GM21529 (cell line): ENCODE measurements at regions not wholly inside any gene's neighbourhood (a gene's known extent, or its start where the extent isn't known, plus 50 kb on each side); places are given as distances from the start of the nearest gene placed in this dataset.

ENCODE experiments used
- ATAC-seq: cut with Tn5 transposase; IDR thresholded peaks from one replicate; pipeline ENCODE4 v1.9.1; 2021; ENCODE audit not compliant: unreplicated experiment

DNA sequence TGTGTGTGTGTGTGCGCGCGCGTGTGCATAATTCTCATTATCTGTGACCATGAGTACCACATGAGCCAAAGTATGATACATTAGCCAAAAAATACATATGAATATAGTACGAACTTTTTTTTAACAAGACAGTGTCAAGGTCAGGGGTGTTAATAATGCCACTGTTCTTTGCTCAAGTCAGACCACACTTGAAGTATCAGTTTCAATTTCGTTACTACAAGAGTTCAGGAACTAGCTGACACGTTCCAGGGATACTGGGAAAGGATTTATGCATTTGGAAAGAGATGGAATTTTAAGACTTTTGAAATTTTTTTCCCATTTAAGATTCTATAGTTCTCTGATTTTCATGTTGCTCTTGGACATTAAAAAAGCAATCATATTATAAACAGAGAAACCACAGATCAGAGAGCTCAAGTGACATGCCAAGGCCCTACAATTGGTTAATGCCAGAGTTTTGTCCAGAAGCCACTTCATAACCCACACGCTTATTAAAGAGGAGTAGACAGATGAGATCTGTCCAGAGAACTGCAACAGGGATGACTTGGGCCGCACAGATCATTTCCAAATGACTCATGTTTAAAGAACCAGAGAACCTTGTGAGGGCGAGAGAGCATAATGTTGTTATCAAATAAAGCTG, 718.8 kb upstream of the SGCG start:
- ATAC-seq, result no peak

GRCh38 chr13:22463089-22463488, 717.7 kb upstream of the SGCG start:
- no peak for ATAC-seq

GRCh38 chr13:22468045-22468444, 712.7 kb upstream of the SGCG start:
- no peak for ATAC-seq

DNA sequence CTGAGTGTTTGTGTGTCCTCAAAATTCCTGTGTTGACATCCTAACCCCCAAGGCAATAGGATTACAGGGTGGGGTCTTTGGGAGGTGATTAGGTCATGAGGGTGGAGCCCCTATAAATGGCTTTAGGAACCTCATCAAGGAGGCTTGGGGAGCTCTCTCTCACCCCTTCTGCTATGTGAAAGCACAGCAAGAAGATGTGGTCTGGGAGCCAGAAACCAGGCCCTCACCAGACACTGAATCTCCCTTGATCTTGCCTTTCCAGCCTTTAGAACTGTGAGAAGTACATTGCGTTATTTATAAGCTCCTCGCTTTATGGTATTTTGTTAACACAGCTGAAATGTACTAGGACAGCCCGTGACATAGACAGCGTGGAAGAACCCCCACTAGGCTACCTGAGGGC, 712.0 kb upstream of the SGCG start:
- ATAC-seq, result no peak

GRCh38 chr13:22469452-22469851, 711.3 kb upstream of the SGCG start:
- ATAC-seq, result no peak

- no peak for ATAC-seq
Observed at GRCh38 chr13:22470075-22470474, 710.7 kb upstream of the SGCG start.

GRCh38 chr13:22482496-22483000, 698.2 kb upstream of the SGCG start:
- no peak for ATAC-seq

DNA sequence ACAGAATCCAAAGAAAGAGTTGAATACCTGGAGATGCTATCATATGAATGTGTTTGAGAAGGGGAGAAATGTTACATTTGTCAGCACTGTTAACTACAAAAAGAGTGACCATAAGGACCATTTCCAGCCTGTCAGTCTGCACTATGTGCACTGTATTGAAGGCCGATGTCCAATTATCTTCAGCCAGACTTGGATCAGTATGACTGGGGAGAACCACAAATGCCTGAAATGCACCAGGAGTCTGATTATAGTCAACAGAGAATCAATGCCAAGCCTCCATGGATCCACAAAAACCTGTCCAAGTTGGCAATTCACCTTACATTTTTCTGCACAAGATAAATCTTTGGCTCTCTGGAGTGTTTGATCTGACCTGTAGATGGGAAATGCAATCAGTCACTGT, 697.5 kb upstream of the SGCG start:
- no peak for ATAC-seq

DNA sequence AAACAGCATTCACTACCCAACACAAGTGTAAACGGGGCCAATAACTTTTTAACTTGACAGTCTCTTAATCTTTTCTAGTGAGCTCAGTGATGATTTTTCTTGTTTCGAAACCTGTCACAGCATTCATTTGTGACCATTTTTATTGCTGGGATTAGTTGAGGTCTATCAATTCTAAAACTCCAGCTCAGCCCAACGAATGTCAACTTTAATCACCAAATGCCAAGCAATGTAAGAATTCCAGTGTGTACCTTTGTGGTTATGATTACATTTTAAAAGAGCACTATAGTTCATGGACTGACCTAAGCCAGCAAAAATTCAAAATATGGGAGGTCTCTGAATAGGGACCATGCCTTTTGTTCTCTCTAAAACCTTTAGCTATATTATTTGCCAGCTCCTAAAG, 694.3 kb upstream of the SGCG start:
- no peak for ATAC-seq

DNA sequence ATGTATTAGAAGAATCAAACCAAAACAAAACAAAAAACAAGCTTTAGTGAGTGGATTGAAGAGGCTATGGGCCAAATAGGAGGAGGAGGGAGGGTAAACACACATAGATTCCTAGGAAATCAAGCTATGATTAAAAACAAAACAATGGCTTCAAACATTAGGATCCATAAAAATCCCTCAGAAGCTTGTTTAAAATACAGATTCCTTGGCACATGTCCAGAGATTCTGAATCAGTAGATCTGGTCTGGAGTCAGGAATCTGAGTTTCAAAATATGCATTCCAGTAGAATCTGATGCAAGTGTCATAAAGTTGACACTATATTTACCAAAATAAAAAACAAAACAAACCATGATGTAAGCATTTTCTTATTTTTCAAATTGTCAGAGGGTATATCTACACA, 692.8 kb upstream of the SGCG start:
- ATAC-seq, result no peak

DNA sequence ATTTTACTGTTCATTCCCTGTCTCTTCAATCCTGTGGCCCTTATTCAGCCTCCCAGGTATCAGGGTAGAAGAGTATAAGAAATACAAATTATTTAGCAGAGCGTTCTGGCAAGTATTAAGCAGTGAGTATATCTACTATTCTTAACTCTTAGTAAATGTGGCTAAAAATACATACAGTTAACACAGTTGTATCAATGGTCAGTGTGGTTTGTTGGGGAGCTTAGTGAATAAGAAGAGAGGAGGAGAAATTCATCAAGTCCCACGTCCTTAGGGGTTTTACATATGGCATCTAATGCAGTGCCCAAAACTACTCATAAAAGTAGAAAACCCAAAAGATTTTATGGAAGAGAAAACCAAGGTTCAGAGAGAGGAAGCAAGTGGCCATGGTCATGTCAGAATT, 691.0 kb upstream of the SGCG start:
- ATAC-seq, result no peak

GRCh38 chr13:22495819-22496218, 685.0 kb upstream of the SGCG start:
- no peak for ATAC-seq

DNA sequence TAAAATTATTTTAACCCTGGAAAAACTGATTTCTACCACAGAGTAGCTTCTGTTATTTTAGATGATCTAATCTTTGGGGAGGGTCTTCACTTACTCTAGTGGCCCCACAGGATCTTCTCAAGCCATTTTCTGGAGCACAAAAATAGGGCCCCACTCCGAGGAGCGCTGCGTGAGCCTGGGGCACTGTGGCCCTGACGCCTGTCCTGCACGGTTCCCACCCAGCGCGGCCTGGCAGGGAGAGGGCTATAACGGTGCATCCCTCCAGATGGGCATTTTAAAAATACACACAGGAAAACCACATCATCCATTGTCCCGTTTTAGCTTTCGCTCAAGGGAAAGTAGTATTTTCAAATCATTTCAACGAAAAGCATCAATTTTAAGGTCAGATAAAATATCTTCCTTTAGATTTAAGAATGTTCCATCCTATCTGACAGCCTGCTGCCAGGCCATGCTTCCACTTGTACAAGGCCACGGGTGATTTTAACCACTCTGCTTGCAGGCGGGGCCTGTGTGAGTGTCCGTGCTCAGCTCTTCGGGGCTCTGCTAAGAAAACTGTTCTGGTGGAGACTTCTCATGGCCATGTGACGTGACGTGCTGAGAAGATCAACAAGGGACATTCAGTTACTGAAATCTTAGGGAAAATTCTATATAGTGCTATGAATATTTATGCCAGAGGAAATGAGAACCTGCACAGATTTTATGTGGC, 683.8 kb upstream of the SGCG start:
- no peak for ATAC-seq

- no peak for ATAC-seq
Observed at GRCh38 chr13:22497991-22498780, 682.6 kb upstream of the SGCG start.

DNA sequence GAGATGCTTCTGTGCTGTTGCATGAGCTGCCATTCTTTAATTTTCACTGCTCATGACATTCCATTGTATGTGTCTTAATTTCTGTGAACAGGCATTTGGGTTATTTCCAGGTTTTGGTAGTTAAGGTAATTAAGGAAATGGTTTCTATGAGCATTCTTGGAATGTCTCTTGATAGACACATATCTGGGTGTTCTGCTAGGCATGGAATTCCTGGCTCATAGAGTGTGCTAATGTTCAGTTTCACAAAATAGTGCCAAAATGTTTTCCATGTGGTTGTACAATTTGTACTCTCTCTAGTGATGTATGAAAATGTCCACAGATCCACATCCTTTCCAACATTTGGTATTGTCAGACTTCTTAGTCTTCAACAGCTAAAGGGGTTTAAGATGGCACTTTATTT, 680.9 kb upstream of the SGCG start:
- ATAC-seq, result no peak

DNA sequence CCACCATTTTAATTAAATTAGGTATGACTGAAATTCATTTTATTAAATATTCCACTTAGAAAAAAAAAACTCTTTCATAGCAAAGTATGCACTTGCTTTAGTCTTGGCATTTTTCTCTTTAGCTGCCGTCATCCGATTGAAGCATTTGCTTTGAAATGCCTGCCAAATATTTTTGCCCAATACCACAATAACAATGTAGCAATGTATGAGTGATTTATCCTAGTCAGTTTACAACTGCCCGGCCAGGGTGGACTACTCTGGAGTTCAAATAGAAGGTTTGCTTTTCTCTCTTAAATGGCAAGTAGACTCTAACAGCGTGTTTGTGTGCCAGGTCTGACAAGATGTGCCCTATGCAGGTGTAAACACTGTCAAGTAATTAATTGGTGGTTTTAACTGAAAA, 675.3 kb upstream of the SGCG start:
- ATAC-seq, result no peak

DNA sequence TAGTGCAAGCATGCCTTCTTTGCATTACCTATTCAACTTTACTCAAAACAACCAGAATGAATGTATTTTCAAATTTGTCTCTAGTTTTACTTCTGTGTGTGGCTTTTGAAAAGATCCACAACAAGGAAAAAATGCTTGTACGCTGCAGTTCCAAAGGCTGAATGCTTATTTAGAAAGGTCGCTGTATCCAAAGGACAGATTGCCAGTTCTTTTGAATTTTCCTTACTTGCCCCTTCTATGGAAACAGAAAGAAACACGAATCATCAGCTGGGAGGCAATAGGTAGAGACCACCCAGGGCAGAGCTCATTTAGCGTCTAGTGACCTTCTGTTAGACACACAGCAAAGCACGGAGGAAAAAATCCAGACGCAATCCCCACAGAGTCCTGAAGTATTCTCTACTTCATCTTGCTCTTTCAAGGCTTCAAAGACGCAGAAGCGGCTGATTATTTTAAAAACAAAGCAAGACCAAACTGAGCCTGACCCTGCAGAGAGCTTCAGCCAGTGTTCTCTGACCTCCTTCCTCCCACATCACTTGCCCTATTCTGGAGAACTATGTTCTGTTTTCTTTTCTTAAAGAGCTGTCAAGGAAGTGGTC, 674.6 kb upstream of the SGCG start:
- no peak for ATAC-seq

DNA sequence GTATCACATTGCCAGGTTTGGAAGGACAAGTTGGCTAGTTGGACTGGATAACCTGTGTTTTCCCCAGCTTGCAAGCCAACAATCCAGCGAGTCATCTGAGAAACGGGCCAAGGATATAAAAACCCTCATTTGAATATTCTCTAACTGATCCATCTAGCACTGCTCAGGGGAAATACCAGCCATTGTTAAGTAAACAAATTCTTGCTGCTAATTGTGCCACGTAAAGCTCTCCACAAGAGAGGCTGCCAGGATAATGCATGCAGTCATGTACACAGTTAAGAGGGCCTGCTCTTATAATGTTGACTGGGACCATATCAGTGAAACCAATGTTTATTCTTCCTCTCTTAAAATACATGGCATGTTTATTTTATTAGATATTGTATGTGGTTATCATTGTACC, 663.2 kb upstream of the SGCG start:
- ATAC-seq, result no peak

DNA sequence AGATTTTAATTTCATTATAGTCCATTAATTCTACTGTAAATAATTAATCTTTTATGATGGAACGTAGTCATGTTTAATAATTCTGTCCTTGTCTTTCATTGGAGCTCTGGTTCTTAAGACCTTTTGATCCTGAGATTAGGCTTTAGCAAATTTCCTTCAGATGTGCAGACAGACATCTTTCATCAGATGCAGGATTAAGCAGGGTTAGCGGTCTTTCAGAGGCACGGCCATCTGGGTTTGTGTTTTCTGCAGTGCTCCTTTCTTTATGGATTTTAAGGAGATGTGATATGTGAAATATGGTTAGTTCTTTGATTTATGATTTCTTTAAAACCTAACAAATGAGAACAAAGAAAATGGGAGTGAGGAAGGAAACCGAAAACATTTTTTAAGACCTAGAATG, 643.9 kb upstream of the SGCG start:
- ATAC-seq, result no peak

DNA sequence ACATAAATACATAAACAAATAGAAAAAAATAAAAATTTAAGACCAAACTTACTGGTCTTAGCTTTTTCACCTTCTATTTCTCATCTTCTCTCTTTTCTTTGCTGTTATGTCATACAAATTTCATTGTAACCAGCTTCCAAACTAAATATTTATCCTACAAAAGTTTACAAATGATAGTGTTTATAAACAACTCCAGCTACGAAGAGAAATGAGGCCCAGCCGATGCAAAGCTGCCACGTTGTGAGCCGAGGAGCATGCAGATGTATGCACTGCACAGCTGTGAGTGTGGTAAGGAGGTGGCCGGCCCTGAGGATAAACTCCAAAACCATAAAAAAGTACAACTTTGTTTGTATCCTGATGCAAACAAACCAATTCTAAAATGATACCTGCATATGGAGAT, 642.4 kb upstream of the SGCG start:
- no peak for ATAC-seq

DNA sequence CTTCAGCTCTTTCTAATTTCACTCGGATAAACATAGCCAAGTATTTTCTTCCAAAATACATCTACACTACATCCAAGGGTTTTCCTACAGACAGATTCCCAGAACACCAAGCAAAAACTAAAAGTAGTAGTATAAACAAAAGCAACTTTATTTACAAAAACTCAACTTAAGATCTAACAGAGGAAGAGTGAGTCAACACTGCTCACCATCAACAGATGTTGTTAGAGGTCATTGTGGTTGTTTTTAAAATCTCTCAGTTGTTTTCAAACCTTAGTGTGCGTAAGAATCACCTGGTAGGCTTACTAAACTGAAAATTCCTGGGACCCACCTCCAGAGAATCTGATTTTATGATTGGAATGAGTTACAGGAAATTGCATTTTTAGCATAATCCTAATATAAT, 631.7 kb upstream of the SGCG start:
- ATAC-seq, result no peak

DNA sequence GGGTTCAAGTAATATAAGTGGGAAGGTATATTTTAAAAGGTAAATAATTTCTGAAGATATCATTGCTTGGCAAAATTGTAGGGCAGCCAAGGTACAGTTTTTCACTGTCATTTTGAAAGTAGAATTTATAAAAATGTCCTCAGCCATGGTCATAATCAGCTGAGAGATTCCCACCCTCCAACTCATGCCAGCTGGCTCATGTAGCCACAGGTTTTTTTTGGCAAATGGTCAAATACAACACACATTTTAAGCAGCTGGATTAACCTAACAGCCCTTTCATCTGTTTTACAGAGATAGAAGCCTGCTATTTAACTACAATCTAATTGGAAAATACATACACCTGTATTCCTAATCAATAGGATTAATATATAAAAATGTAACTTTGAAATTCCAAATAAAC, 619.2 kb upstream of the SGCG start:
- ATAC-seq, result no peak
